IPS DF 4.7 (cell line): ENCODE measurements at regions not wholly inside any gene's neighbourhood (a gene's known extent, or its start where the extent isn't known, plus 50 kb on each side); places are given as distances from the start of the nearest gene placed in this dataset.

Source experiments
- DNase-seq: peaks from one replicate; pipeline ENCODE4 v3.0.0-alpha.2; 2013; ENCODE audit warnings: low spot score; ENCODE audit errors: extremely low read depth

DNA sequence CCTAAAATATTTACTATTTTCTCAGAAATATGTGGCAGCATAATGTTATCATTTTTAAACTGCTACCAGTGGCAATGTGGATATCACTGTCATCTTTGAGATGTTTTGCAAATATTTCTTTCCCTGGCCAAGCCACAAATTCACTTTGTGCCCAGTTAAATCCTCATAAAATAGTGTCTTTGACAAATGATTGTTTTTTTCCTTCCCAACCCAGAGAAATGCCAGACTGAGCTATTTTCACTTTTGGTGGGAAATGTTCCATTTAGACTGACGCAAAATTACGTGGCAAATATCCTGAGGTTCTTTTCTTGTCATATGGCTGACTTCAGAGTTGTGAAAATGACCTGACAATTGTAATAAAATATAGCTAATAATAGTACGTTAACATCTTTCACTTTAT is 807.0 kb upstream of the SOX9 start:
- DNase-seq, result no peak

GRCh38 chr17:71315568-71315967 is 805.3 kb upstream of the SOX9 start:
- no peak for DNase-seq

DNA sequence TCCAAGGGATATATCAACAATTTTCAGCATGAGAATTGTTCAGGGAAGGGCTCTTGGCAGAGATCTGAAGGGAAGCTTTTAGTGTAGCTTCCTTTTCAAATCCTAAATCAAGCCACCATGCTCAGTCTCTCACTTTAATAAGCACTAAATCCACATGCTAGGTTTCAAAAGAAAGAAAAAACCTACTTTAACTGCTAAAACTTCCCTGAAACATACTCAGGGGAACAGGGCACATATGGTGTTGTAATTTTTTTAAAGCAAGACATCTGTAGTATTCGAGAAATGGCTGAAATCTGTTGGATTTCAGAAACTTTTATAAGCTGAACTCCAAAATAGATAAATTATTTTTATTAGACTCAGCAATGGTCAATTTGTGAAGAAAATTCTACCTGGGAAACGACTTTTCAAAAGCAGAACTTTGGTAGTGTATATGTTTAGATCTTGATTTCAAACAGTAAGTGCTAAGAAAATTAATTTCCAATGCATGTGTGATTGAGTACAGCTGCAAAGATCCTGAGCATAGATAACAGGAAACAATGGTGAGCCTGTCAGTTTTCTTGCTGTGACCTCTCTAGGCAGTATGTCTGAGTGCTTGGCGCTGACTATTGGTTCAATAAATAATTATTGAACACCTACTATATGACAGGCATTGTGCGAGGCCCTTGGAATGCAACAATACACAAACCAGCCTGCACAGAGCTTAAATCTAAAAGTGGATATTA is 804.5 kb upstream of the SOX9 start:
- no peak for DNase-seq

GRCh38 chr17:71320009-71320796 is 800.6 kb upstream of the SOX9 start:
- DNase-seq, result no peak

DNA sequence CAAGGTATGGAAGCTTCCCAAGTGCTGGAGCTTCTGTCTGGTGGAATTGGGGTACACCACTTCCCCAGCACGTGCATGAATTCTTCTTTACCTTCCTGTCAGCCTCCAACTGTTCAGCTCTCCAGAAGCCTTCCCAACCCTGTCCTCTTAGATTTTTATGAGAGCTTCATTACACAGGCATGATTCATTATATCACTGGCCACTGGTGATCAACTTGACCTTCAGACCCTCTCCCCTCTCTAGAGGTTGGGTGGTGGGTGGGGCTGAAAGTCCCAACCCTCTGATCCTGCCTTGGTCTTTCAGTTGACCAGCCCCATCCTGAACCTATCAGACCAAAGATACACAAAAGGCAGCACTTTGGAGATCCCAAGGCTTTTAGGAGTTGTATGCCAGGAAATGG is 795.7 kb upstream of the SOX9 start:
- DNase-seq, result no peak

GRCh38 chr17:71325886-71326285 is 794.9 kb upstream of the SOX9 start:
- DNase-seq, result no peak

DNA sequence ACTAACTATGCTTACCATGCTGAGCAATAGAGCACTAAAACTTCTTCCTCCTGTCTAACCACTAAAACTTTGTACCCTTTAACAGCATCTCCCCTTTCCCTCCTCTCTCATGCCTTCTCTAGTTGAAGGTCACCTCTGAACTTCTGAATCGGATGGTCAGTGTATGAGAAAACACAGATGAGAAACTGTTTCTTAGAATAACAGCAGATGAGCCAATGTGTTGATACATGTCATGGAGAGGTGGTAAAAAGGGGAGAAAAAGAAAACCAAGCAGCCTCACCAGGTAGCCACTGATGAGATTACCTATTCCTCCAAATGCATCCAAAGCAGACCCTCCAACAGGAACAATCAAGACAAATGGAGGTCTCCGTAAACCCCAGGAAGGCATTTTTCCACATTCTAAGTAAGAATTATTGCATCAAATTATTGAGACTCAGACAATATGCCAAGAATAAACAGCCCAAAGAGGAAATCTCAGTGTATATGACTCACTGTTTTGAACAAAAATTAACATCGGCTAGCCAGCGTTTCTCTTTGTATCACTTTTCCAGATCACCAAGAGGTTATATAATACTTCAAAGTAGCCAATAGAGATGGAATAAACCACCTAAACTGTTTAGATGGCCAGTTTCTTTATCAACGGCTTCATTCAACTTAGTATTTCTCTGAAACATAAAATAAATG is 793.3 kb upstream of the SOX9 start:
- no peak for DNase-seq

DNA sequence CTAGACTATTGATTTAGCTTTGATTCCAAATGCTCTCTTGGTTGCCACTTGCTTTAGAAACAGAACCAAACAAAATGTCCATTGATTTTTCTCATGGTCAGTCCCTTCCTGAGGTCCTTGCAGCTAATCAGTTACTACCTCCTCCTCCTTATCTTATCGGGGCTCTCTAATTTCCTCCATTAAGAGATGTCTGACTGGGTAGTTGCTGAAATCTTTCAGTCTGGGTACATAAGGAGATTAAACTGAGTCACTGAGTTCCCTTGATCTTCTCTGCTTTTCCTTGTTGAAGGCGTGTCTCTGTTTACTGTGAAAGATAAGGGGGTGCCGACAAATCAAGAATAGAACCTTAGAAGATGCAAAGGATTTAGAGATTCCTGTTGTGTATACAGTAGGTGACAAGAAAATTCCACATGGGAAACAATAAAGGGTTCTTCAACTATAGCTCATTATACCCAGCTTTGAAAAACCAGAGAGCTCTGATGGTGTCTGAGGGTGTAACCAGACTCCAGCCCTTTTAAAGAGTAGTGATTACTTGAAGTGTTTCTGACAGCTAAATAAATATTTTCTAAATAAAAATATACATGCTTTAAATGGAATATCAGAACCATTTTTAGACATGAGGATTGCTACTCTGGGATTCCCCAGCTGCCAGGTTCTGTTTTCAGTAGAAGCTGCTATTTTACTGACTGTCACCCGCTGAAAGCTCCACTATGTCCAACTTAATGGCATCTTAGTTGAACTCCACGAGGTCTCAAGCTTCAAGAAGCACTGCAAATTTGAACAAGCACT is 791.3 kb upstream of the SOX9 start:
- no peak for DNase-seq

DNA sequence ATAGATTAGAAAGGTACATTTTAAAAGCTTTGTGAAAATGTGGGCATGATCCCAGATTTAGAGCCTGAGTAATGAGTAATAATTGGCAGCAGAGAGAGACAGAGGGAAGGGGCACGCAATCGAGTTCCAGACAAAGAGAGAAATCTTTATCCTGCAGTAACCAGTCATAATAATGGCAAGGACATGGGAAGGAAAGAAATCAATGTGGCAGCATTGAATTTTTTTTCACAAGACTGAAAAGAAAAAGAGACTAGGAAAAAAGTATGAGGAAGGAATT is 790.8 kb upstream of the SOX9 start:
- no peak for DNase-seq

DNA sequence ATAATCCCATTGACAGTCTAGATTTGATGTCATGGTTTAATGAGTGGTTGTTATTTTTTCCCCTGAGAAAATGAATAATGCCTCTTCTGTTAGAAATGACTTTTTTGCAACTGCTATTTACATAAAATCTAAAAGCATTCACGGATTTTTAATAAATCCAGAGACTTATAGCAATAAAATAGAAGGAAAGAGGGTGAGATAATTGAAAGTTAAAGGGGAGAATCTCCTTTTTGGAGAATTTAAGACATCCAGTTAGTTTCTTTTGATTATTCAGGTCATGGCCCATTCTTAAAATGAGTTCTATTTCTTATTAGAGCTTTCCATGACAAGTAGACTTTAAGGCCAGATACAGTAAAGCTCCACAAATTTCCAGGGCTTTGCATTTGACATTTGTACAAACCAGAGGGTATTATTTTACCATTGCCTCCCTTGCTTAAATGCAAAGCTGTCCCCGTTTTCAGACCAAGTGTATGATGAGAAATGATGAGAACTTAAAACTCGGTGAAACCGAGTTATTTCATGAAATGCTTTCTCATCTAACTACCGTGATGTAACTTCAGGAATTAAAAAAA is 789.0 kb upstream of the SOX9 start:
- no peak for DNase-seq

GRCh38 chr17:71334048-71334751 is 786.6 kb upstream of the SOX9 start:
- no peak for DNase-seq

- no peak for DNase-seq
Observed at GRCh38 chr17:71335212-71335611, 785.6 kb upstream of the SOX9 start.

DNA sequence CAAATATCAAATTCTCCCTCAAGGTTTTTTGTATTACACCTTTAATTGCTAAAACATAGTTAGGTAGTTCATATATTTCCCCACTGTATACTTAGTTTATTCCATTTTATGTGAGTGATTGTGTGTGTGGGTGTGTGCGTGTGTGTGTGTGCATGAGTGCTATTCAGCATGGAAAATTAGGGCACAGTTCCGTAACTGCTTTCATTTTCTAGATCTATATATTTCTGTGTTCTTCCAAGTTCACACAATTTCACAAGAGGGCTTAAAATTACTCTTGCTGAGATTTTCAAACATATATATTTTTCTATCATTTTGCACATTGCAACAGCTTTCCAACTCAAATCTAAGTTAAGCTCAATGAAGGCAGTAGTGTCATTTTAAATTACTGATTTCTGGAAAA is 782.9 kb upstream of the SOX9 start:
- no peak for DNase-seq

DNA sequence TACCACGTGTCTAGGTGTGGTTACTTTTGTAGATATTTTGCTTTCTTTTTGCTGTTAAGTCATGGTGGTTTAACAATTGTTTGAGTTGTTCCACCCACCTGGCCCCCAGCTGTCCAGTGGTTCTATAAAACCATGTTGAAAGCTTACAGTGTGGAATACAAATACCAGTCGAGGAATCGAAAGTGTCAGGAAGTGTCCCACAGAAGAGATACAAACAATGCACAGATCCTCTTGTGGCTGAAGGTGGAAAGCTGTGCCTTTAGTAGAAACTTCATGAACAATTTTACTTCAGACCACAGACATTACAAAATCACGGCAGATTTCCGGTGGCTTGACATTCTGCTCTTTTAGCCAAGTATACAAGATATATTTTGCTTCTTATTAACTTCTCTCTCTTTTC is 782.4 kb upstream of the SOX9 start:
- DNase-seq, result no peak

GRCh38 chr17:71339206-71339605 is 781.6 kb upstream of the SOX9 start:
- DNase-seq, result no peak

GRCh38 chr17:71342737-71343136 is 778.1 kb upstream of the SOX9 start:
- DNase-seq, result no peak

DNA sequence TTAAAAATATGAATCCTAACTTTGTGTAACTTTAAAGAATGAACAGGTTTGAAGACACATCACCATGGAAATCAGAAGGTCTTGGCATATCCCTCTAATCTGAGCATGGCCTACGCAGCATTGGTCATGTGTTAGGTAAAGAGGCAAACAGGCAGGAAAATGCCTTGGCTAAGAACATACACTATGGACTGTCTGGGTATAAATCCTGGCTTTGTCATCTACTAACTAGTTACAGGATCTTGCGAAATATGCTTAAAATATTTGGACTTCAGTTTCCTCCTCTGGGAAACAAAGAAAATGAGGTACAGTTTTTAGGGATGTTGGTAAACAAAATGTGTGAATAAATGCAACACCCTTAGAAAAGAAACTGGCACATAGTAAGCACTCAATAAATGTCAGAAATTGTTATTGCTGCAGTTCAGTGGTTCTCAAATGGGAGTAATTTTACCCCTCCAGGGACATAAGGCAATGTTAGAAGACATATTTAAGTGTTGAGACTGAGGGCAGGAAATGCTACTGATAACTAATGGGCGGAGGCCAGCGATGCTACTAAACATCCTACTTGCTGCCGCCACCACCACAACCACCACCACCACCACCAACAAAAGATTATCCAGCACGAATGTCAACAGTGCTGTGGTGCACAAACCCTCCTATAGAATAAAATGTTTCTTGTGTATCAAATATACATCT is 770.8 kb upstream of the SOX9 start:
- DNase-seq, result no peak

- DNase-seq, result no peak
Observed at GRCh38 chr17:71360301-71360700, 760.5 kb upstream of the SOX9 start.

DNA sequence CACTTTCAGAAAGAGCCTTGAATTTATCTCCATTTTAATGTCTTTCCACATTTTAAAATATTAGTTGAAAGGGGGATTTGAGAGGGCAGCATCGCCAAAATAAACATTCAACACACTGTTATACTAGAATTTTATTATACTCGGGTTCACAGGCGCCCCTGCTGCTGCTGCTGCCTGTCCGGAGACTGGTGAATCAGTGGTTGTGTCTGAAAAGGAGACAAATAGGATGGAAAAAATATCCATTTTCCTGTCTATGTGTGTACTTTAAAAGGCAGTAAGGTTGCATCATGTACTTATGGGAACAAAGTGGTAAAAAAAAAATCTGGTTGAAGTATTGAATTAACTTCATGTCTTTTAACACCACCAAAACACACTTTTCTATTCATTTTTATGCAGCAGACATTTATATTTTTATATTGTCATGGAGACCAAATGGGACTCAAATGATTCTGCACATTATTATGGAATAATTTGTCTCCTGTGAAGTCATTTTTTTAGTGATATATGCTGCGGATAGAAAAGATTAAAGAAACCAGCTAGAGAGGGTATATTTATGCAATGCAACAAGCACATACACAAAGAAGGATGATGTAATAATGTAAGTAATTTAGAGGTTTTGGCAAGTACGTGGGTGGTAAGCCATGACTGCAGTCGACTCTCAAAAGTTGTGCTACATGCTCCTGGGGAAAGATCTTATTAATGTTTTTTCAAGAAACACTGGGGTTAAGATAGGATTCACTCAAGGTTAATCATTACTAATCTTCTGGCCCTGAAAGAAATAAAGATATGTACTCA is 759.0 kb upstream of the SOX9 start:
- no peak for DNase-seq

DNA sequence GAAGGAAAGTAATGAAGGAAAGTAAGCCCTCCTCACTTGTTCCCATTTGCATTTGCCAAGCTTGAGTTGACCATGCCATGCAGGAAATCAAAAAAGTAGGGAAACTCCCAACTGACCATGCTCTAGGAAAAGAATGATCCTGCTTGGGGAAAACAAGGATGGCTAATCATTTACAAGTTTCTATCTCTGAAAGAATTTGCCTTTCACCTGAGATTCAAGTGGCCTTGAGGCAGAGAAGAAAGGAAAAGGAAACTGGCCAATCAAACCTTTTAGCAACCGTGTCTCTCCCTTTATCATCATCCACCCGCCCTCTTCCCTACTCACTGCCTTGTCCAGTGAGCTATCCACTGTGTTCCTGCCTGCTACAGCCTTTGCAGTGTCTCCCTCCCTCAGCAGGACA is 757.2 kb upstream of the SOX9 start:
- DNase-seq, result no peak
